IPS DF 6.9 (cell line): ENCODE measurements at regions not wholly inside any gene's neighbourhood (a gene's known extent, or its start where the extent isn't known, plus 50 kb on each side); places are given as distances from the start of the nearest gene placed in this dataset.
"Not testable (repeated sequence)": the region's sequence is repeated elsewhere in the genome, so short reads cannot be mapped to it uniquely, and the experiment has no call there.

Experiments
- DNase-seq: peaks from one replicate; pipeline ENCODE4 v3.0.0-alpha.2; 2013; ENCODE audit warnings: low read depth, low spot score
- H3K27ac ChIP-seq: one replicate; pipeline ENCODE4 v1.5.1; 2013; ENCODE audit warnings: low read length, control low read depth
- H3K27me3 ChIP-seq: 2 replicates; pipeline ENCODE4 v1.6.1; 2013; ENCODE audit warnings: mild to moderate bottlenecking, low read length; ENCODE audit not compliant: control insufficient read depth, insufficient read depth
- H3K36me3 ChIP-seq: 2 replicates; pipeline ENCODE4 v1.6.1; 2013; ENCODE audit warnings: low read length; ENCODE audit not compliant: control insufficient read depth, insufficient read depth
- H3K4me1 ChIP-seq: 2 replicates; pipeline ENCODE4 v1.6.1; 2013; ENCODE audit warnings: low read length; ENCODE audit not compliant: control insufficient read depth, insufficient read depth
- H3K4me3 ChIP-seq: 2 replicates; pipeline ENCODE4 v1.5.1; 2013; ENCODE audit warnings: mild to moderate bottlenecking, low read length
- H3K9me3 ChIP-seq: 2 replicates; pipeline ENCODE4 v1.6.1; 2013; ENCODE audit warnings: low read length, inconsistent platforms; ENCODE audit not compliant: control insufficient read depth, insufficient read depth
- whole genome bisulfite sequencing: extraction: QIAGEN DNeasy Blood & Tissue Kit; methylation state at CpG from one replicate; pipeline ENCODE4 v1.1.7; 2013; ENCODE audit warnings: mixed read lengths, missing lambda C conversion rate; ENCODE audit not compliant: insufficient read length, insufficient coverage; 5-methylcytosine and 5-hydroxymethylcytosine counted together

- 0 out of 2 replicates have a peak, but pooled peaks cover 2% of the 10 kb centered on the region for H3K4me1 ChIP-seq
- H3K36me3 ChIP-seq: no peaks in the 10 kb centered on the region
- no CpG with 5 or more reads among the region's 1 CpG for WGBS
- H3K9me3 ChIP-seq: no peaks in the 10 kb centered on the region
- DNase-seq: no peak
- H3K4me3 ChIP-seq: no peak overlapping the region
- no peak overlapping the region for H3K27ac ChIP-seq
- no peaks in the 10 kb centered on the region for H3K27me3 ChIP-seq
Measured at GRCh38 chr4:24196785-24197184, 306.9 kb upstream of the PPARGC1A start.

GRCh38 chr4:24195991-24196736 lies 306.3 kb upstream of the PPARGC1A start:
- Histone ChIP-seq H3K27ac (no peak overlapping the region), H3K9me3 (no peaks in the 10 kb centered on the region), H3K4me3 (no peak overlapping the region), H3K36me3 (no peaks in the 10 kb centered on the region), H3K27me3 (no peaks in the 10 kb centered on the region), H3K4me1 (0 out of 2 replicates have a peak, but pooled peaks cover 2% of the 10 kb centered on the region)
- no CpG with 5 or more reads among the region's 3 CpGs for WGBS
- DNase-seq: no peak

GRCh38 chr4:24192018-24192641 lies 302.3 kb upstream of the PPARGC1A start:
- DNase-seq: no peak
- Histone ChIP-seq H3K4me1 (no peaks in the 10 kb centered on the region), H3K36me3 (no peaks in the 10 kb centered on the region), H3K27ac (no peak overlapping the region), H3K4me3 (no peak overlapping the region), H3K9me3 (no peaks in the 10 kb centered on the region), H3K27me3 (no peaks in the 10 kb centered on the region)
- no CpG with 5 or more reads among the region's 6 CpGs for WGBS

- DNase-seq: no peak
- no peak overlapping the region for H3K4me3 ChIP-seq
- H3K9me3 ChIP-seq: no peaks in the 10 kb centered on the region
- H3K4me1 ChIP-seq: no peaks in the 10 kb centered on the region
- no CpG with 5 or more reads among the region's 13 CpGs for WGBS
- H3K27me3 ChIP-seq: no peaks in the 10 kb centered on the region
- no peak overlapping the region for H3K27ac ChIP-seq
- H3K36me3 ChIP-seq: no peaks in the 10 kb centered on the region
Measured at GRCh38 chr4:24190761-24191695, 301.2 kb upstream of the PPARGC1A start.

GRCh38 chr4:24188459-24188858 lies 298.6 kb upstream of the PPARGC1A start:
- no peak overlapping the region for H3K27ac ChIP-seq
- H3K9me3 ChIP-seq: no peaks in the 10 kb centered on the region
- no peak for DNase-seq
- no peak overlapping the region for H3K4me3 ChIP-seq
- no peaks in the 10 kb centered on the region for H3K27me3 ChIP-seq
- no peaks in the 10 kb centered on the region for H3K36me3 ChIP-seq
- H3K4me1 ChIP-seq: no peaks in the 10 kb centered on the region
- no CpG with 5 or more reads among the region's 1 CpG for WGBS

GRCh38 chr4:24186466-24186865 lies 296.6 kb upstream of the PPARGC1A start:
- Histone ChIP-seq H3K27me3 (no peaks in the 10 kb centered on the region), H3K9me3 (no peaks in the 10 kb centered on the region), H3K36me3 (no peaks in the 10 kb centered on the region), H3K4me3 (no peak overlapping the region), H3K27ac (no peak overlapping the region), H3K4me1 (no peaks in the 10 kb centered on the region)
- no CpG with 5 or more reads among the region's 5 CpGs for WGBS
- no peak for DNase-seq

- no peak for DNase-seq
- no peak overlapping the region for H3K27ac ChIP-seq
- no peak overlapping the region for H3K4me3 ChIP-seq
- H3K27me3 ChIP-seq: no peaks in the 10 kb centered on the region
- no peaks in the 10 kb centered on the region for H3K4me1 ChIP-seq
- H3K36me3 ChIP-seq: no peaks in the 10 kb centered on the region
- WGBS: no CpG with 5 or more reads among the region's 2 CpGs
- no peaks in the 10 kb centered on the region for H3K9me3 ChIP-seq
Measured at GRCh38 chr4:24181005-24181404, 291.2 kb upstream of the PPARGC1A start.

- H3K27me3 ChIP-seq: no peaks in the 10 kb centered on the region
- H3K9me3 ChIP-seq: no peaks in the 10 kb centered on the region
- no peak for DNase-seq
- no peak overlapping the region for H3K4me3 ChIP-seq
- H3K4me1 ChIP-seq: no peaks in the 10 kb centered on the region
- H3K27ac ChIP-seq: no peak overlapping the region
- H3K36me3 ChIP-seq: no peaks in the 10 kb centered on the region
Measured at GRCh38 chr4:24180586-24180985, 290.7 kb upstream of the PPARGC1A start.

GRCh38 chr4:24179201-24179840 lies 289.5 kb upstream of the PPARGC1A start:
- Histone ChIP-seq H3K9me3 (no peaks in the 10 kb centered on the region), H3K4me1 (no peaks in the 10 kb centered on the region), H3K27me3 (no peaks in the 10 kb centered on the region), H3K4me3 (no peak overlapping the region), H3K27ac (no peak overlapping the region), H3K36me3 (no peaks in the 10 kb centered on the region)
- DNase-seq: no peak
- no CpG with 5 or more reads among the region's 4 CpGs for WGBS

- not testable (repeated sequence) for H3K4me1 ChIP-seq, H3K36me3 ChIP-seq, H3K4me3 ChIP-seq
Measured at GRCh38 chr4:24177443-24177842, 287.6 kb upstream of the PPARGC1A start.

More at GRCh38 chr4:24177443-24177842, 287.6 kb upstream of the PPARGC1A start:
- not testable (repeated sequence) for H3K9me3 ChIP-seq, H3K27me3 ChIP-seq, DNase-seq, H3K27ac ChIP-seq
- no CpG with 5 or more reads among the region's 2 CpGs for WGBS
